HFFc6 (cell line): ENCODE measurements at regions not wholly inside any gene's neighbourhood (a gene's known extent, or its start where the extent isn't known, plus 50 kb on each side); places are given as distances from the start of the nearest gene placed in this dataset.

Experiments
- DNase-seq: peaks from one replicate; pipeline ENCODE4 v3.0.0-alpha.2; 2018
- H3K27ac Mint-ChIP-seq: 2 replicates; pipeline ENCODE4 v1.8.0; 2020; ENCODE audit warnings: mild to moderate bottlenecking, mixed read lengths
- H3K27me3 Mint-ChIP-seq: 2 replicates; pipeline ENCODE4 v1.8.0; 2021; ENCODE audit warnings: mild to moderate bottlenecking, moderate library complexity, mixed read lengths; ENCODE audit not compliant: insufficient read depth
- H3K36me3 Mint-ChIP-seq: 2 replicates; pipeline ENCODE4 v1.8.0; 2021; ENCODE audit warnings: low read depth, mixed read lengths
- H3K4me1 Mint-ChIP-seq: 2 replicates; pipeline ENCODE4 v1.8.0; 2020; ENCODE audit warnings: low read depth, mixed read lengths
- H3K4me3 Mint-ChIP-seq: 2 replicates; pipeline ENCODE4 v1.8.0; 2020; ENCODE audit warnings: mild to moderate bottlenecking, moderate library complexity, mixed read lengths
- H3K9me3 Mint-ChIP-seq: 2 replicates; pipeline ENCODE4 v1.8.0; 2020; ENCODE audit warnings: mild to moderate bottlenecking, mixed read lengths
- CTCF ChIP-seq: fragments of 200-600 bp; sonication (generic); IDR thresholded peaks from 2 replicates; pipeline ENCODE4 v1.5.0; 2021; ENCODE audit warnings: antibody characterized with exemption, mild to moderate bottlenecking

GRCh38 chr5:175129619-175130018 lies 314.4 kb downstream of the DRD1 start:
- peaks cover 31% of the 10 kb centered on the region for H3K9me3 Mint-ChIP-seq
- H3K4me3 Mint-ChIP-seq: no peak overlapping the region
- TF ChIP-seq CTCF: no peak
- no peaks in the 10 kb centered on the region for H3K27me3 Mint-ChIP-seq
- no peaks in the 10 kb centered on the region for H3K4me1 Mint-ChIP-seq
- no peaks in the 10 kb centered on the region for H3K36me3 Mint-ChIP-seq
- no peak for DNase-seq
- H3K27ac Mint-ChIP-seq: no peak overlapping the region

- no peak for DNase-seq
- H3K36me3 Mint-ChIP-seq: no peaks in the 10 kb centered on the region
- H3K4me1 Mint-ChIP-seq: no peaks in the 10 kb centered on the region
- TF ChIP-seq CTCF: no peak
- no peaks in the 10 kb centered on the region for H3K27me3 Mint-ChIP-seq
- H3K9me3 Mint-ChIP-seq: peaks cover 33% of the 10 kb centered on the region
- no peak overlapping the region for H3K27ac Mint-ChIP-seq
- H3K4me3 Mint-ChIP-seq: no peak overlapping the region
These were observed 314.9 kb downstream of the DRD1 start for GRCh38 chr5:175129121-175129520.

GRCh38 chr5:175124821-175125220 lies 319.2 kb downstream of the DRD1 start:
- H3K4me3 Mint-ChIP-seq: no peak overlapping the region
- TF ChIP-seq CTCF: no peak
- H3K27me3 Mint-ChIP-seq: no peaks in the 10 kb centered on the region
- no peak for DNase-seq
- no peaks in the 10 kb centered on the region for H3K36me3 Mint-ChIP-seq
- H3K9me3 Mint-ChIP-seq: peaks cover 49% of the 10 kb centered on the region
- no peak overlapping the region for H3K27ac Mint-ChIP-seq
- H3K4me1 Mint-ChIP-seq: no peaks in the 10 kb centered on the region

GRCh38 chr5:175124251-175124813 lies 319.6 kb downstream of the DRD1 start:
- no peak for TF ChIP-seq CTCF
- Mint-ChIP-seq H3K36me3 (no peaks in the 10 kb centered on the region), H3K27me3 (no peaks in the 10 kb centered on the region), H3K27ac (no peak overlapping the region), H3K4me3 (no peak overlapping the region), H3K9me3 (peaks cover 49% of the 10 kb centered on the region), H3K4me1 (no peaks in the 10 kb centered on the region)
- DNase-seq: no peak

- DNase-seq: no peak
- no peak overlapping the region for H3K27ac Mint-ChIP-seq
- no peaks in the 10 kb centered on the region for H3K27me3 Mint-ChIP-seq
- no peak overlapping the region for H3K4me3 Mint-ChIP-seq
- no peaks in the 10 kb centered on the region for H3K4me1 Mint-ChIP-seq
- no peak for TF ChIP-seq CTCF
- H3K36me3 Mint-ChIP-seq: no peaks in the 10 kb centered on the region
- peaks cover 49% of the 10 kb centered on the region for H3K9me3 Mint-ChIP-seq
These were observed 320.4 kb downstream of the DRD1 start for GRCh38 chr5:175123542-175123941.

- Mint-ChIP-seq H3K27me3 (no peaks in the 10 kb centered on the region), H3K9me3 (peaks cover 55% of the 10 kb centered on the region), H3K27ac (no peak overlapping the region), H3K36me3 (no peaks in the 10 kb centered on the region), H3K4me3 (no peak overlapping the region), H3K4me1 (no peaks in the 10 kb centered on the region)
- no peak for TF ChIP-seq CTCF
- no peak for DNase-seq
These were observed 322.5 kb downstream of the DRD1 start for GRCh38 chr5:175121457-175121856.
